NB4 (cell line): ENCODE measurements at regions not wholly inside any gene's neighbourhood (a gene's known extent, or its start where the extent isn't known, plus 50 kb on each side); places are given as distances from the start of the nearest gene placed in this dataset.

Source experiments
- DNase-seq: peaks from one replicate; pipeline ENCODE4 v3.0.0; 2010; ENCODE audit warnings: low read depth
- H3K4me3 ChIP-seq: one replicate; pipeline ENCODE4 v1.5.1; 2011; ENCODE audit warnings: mild to moderate bottlenecking, low read depth, low read length, moderate library complexity
- MYC ChIP-seq: IDR thresholded peaks from 2 replicates; pipeline ENCODE4 v1.6.1; 2011; ENCODE audit warnings: low read depth, low read length
- POLR2A ChIP-seq: IDR thresholded peaks from 2 replicates; pipeline ENCODE4 v1.6.1; 2011; ENCODE audit warnings: mild to moderate bottlenecking; ENCODE audit not compliant: insufficient read length; ENCODE audit errors: extremely low read depth
- TF ChIP-seq, protein P1 (sequence below): IDR thresholded peaks from 2 replicates; pipeline ENCODE4 v1.6.1; 2011; ENCODE audit warnings: low read depth, low read length
- TF ChIP-seq, protein P2 (sequence below): IDR thresholded peaks from one replicate; pipeline ENCODE4 v1.5.1; 2012; ENCODE audit warnings: low read depth, low read length

DNA sequence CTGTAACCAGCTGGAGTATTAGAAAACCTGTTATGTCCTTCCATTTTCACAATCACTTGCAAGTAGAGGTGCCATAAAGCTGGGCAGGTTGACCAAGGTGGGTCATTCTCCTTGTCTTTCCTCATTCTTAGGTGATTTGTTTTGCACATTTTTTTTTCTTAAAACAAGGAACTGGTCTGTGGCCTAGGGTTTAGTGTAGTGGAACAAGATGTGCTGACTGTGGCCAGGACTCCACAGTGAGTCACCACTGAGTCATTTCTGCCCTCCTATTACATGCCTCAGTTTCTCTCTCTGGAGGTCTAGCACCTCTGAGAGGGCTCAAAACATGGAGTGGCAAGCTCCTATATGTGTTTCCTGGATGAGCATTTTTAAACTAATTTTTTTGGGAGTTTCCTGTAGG lies 355.9 kb downstream of the GPM6A start:
- no peak overlapping the region for H3K4me3 ChIP-seq
- TF ChIP-seq, protein P1, sequence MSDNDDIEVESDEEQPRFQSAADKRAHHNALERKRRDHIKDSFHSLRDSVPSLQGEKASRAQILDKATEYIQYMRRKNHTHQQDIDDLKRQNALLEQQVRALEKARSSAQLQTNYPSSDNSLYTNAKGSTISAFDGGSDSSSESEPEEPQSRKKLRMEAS = no peak
- TF ChIP-seq POLR2A (no peak), MYC (no peak)
- TF ChIP-seq, protein P2, sequence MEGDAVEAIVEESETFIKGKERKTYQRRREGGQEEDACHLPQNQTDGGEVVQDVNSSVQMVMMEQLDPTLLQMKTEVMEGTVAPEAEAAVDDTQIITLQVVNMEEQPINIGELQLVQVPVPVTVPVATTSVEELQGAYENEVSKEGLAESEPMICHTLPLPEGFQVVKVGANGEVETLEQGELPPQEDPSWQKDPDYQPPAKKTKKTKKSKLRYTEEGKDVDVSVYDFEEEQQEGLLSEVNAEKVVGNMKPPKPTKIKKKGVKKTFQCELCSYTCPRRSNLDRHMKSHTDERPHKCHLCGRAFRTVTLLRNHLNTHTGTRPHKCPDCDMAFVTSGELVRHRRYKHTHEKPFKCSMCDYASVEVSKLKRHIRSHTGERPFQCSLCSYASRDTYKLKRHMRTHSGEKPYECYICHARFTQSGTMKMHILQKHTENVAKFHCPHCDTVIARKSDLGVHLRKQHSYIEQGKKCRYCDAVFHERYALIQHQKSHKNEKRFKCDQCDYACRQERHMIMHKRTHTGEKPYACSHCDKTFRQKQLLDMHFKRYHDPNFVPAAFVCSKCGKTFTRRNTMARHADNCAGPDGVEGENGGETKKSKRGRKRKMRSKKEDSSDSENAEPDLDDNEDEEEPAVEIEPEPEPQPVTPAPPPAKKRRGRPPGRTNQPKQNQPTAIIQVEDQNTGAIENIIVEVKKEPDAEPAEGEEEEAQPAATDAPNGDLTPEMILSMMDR = no peak
- no peak for DNase-seq

DNA sequence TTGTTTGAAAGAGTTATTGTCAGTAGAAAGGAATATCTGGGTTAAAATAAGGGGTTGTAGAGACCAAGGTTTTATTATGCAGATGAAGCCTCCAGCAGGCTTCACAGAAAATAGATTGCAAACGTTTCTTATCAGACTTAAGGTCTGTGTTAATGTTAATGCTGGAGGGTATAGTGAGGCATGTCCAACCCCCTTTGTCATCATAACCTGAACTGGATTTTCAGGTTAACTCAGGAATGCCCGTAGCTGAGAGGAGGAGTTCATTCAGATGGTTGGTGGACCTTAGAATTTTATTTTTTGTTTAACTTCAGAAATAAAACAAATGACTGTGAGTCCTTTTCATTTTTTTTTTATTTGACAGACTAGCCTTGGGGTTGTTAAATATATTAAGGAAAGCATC lies 354.1 kb downstream of the GPM6A start:
- TF ChIP-seq POLR2A (no peak), MYC (no peak)
- TF ChIP-seq, protein P2 = no peak
- TF ChIP-seq, protein P1 = no peak
- DNase-seq = no peak
- no peak overlapping the region for H3K4me3 ChIP-seq

DNA sequence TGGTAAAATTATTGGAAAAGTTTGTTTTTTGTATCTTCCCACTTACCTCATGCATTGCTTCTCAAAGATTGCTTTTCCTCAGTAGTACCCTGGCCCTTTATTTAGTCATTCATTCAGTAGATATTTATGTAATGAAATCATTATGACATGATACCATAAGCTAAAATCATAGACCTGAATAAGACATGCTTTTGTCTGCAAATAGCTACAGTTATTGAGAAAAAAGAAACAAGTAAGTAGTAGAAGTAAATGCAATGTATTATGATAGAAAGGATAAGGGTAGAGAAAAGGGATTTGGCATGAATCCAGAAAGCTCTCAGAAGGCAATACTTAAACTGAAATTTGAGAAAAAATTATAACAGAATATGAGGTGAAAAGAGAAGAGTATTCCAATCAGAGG lies 352.5 kb downstream of the GPM6A start:
- no peak overlapping the region for H3K4me3 ChIP-seq
- DNase-seq = no peak
- TF ChIP-seq, protein P2 = no peak
- TF ChIP-seq POLR2A (no peak), MYC (no peak)
- TF ChIP-seq, protein P1 = no peak

DNA sequence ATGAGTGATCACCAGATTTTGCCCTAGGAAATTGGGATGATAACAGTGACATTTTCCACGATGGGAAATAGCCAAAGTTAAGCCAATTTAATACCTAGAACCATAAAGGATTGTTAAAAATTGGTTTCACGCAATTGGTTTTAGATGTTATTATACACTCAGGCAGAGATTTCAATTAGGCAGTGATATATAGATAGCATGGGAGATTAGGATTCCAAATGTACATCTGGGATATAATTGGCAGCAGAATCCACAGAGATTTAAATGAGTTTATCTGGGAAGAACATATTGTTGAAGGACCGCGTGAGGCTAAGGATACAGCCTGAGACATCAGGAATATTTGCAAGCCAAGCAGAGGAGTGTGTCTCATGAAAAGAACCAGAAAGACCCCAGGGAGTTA lies 351.6 kb downstream of the GPM6A start:
- no peak overlapping the region for H3K4me3 ChIP-seq
- TF ChIP-seq, protein P1 = no peak
- no peak for TF ChIP-seq MYC
- TF ChIP-seq POLR2A = no peak
- TF ChIP-seq, protein P2 = no peak
- DNase-seq = no peak

DNA sequence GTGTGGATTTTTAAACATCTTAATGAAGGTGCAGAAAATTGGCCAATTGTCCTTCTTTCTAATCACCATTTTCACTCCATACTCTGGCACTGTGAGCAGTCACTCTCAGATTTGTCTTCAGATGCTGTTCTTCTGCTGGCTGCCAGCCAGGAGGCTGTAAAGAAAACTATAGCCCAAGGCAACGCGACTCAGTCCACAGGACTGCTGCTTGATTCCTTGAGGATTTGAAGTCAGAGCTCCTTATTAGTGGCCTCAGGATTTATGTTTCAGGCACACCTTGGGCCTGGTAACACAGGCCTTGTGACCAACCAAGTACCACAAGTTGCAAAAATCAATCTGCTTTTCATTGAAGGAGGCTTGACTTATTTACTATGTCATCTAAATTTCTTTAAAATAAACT lies 342.6 kb downstream of the GPM6A start:
- no peak overlapping the region for H3K4me3 ChIP-seq
- DNase-seq = no peak
- TF ChIP-seq, protein P2 = no peak
- TF ChIP-seq POLR2A (no peak), MYC (no peak)
- TF ChIP-seq, protein P1 = no peak

DNA sequence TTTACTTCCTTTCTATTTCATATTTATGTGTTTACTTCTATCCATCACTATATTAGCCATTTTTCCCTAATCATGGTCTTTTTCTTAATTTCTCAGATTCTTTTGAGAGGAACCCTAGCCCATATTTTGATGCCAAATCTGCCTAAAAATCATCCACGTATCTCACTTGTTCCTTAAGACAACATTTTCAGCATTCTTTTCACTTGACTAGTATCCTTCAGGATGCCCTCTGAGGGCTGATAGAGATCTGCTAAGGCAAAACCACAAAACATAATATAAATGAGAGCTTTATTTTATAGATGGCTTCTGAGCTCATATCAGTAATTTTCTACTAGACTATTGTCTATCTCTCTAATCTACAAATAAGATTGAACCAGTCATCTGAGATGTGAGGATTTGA lies 341.9 kb downstream of the GPM6A start:
- TF ChIP-seq, protein P1 = no peak
- TF ChIP-seq, protein P2 = no peak
- no peak for TF ChIP-seq MYC
- no peak for TF ChIP-seq POLR2A
- no peak overlapping the region for H3K4me3 ChIP-seq
- no peak for DNase-seq
